ENCODE measurements at regions not wholly inside any gene's neighbourhood (a gene's known extent, or its start where the extent isn't known, plus 50 kb on each side); places are given as distances from the start of the nearest gene placed in this dataset.

- Histone ChIP-seq H3K4me1 (ENCODE audit: control insufficient read depth, insufficient read depth, low read length) (peaks cover 4% of the 10 kb centered on the region), H2AFZ (ENCODE audit: control insufficient read depth, low read depth, low read length) (no peak overlapping the region), H4K20me1 (ENCODE audit: control insufficient read depth, insufficient read depth) (no peaks in the 10 kb centered on the region), H3K9ac (ENCODE audit: control insufficient read depth, insufficient read depth, low read length) (no peak overlapping the region), H3K9me3 (replicated peaks; ENCODE audit: control insufficient read depth, insufficient read depth, low read length) (no peaks in the 10 kb centered on the region), H3K4me2 (ENCODE audit: control insufficient read depth, insufficient read depth) (no peak overlapping the region), H3K27ac (ENCODE audit: control insufficient read depth, insufficient read depth) (no peak overlapping the region), H3K79me2 (ENCODE audit: control insufficient read depth, insufficient read depth, low read length) (no peaks in the 10 kb centered on the region), H3K36me3 (ENCODE audit: control insufficient read depth in 2 of 2, insufficient read depth in 2 of 2, low read length in 1 of 2) (no peaks in the 10 kb centered on the region), H3K27me3 (replicated peaks in 1 of 2; ENCODE audit: control insufficient read depth in 2 of 2, insufficient read depth in 2 of 2, low read length in 1 of 2) (no peaks in the 10 kb centered on the region), H3K4me3 (no peak overlapping the region)
- ChIA-PET CTCF (interaction anchor here (1.0 to 1.5 kb wide), 3 partner anchors 10 to 190 kb away, joined by 3 to 5 read pairs (median 4); no protein-coding TSS in a partner anchor), RAD21 (ENCODE audit: unreplicated experiment) (interaction anchor here (1.2 kb wide), 1 partner anchor 16 kb away, joined by 3 read pairs; no protein-coding TSS in a partner anchor), SMC1A (ENCODE audit: uncharacterized antibody, unreplicated experiment) (interaction anchor here (0.8 to 2.9 kb wide), 9 partner anchors 10 to 87 kb away, joined by 3 to 13 read pairs (median 4); no protein-coding TSS in a partner anchor), POLR2A (no interaction called here)
- no TSS peak for BruUV-seq (replicated peaks)
- TF ChIP-seq MEF2A (IDR thresholded peaks at IDR 0.05; ENCODE audit: insufficient read depth, low read depth, low read length) (no peak), SPI1 (IDR thresholded peaks at IDR 0.05; ENCODE audit: borderline replicate concordance, insufficient read depth, low read depth, low read length) (peak; percentile 44; the same call in 1 of the 2 replicates), BACH1 (IDR thresholded peaks at IDR 0.05; ENCODE audit: borderline replicate concordance) (no peak), IKZF2 (IDR thresholded peaks at IDR 0.05) (0 out of 4 replicates have a peak, but pooled peaks of 1 of the 2 experiments have one; percentile 15)
- in situ Hi-C loops (cut with MboI) (no loop called here), intact Hi-C loops (cut with micrococcal nuclease; ENCODE audit: unreplicated experiment) (no loop called here)
- DNase-seq (ENCODE audit: low read depth, low spot score) (no peak), ATAC-seq (peak; percentile 37; the same call in 2 of the 3 replicates), FAIRE-seq (no peak)
- WGBS (ENCODE audit: insufficient coverage, insufficient replicate concordance, low lambda C conversion rate, missing lambda C conversion rate), result 35% methylated on average over 2 of the region's 2 CpGs
Measured at GRCh38 chr3:59401924-59402323, 352.1 kb upstream of the CFAP20DC start.

- intact Hi-C loops (cut with micrococcal nuclease; ENCODE audit: unreplicated experiment), result loop anchor here (2.0 kb wide), 1 partner anchor 149 kb away; no protein-coding TSS in a partner anchor
- Histone ChIP-seq H3K36me3 (ENCODE audit: control insufficient read depth in 2 of 2, insufficient read depth in 2 of 2, low read length in 1 of 2) (no peaks in the 10 kb centered on the region), H3K4me2 (ENCODE audit: control insufficient read depth, insufficient read depth) (no peak overlapping the region), H4K20me1 (ENCODE audit: control insufficient read depth, insufficient read depth) (no peaks in the 10 kb centered on the region), H3K79me2 (ENCODE audit: control insufficient read depth, insufficient read depth, low read length) (no peaks in the 10 kb centered on the region), H3K4me1 (ENCODE audit: control insufficient read depth, insufficient read depth, low read length) (peaks cover 19% of the 10 kb centered on the region), H2AFZ (ENCODE audit: control insufficient read depth, low read depth, low read length) (no peak overlapping the region), H3K27me3 (replicated peaks in 1 of 2; ENCODE audit: control insufficient read depth in 2 of 2, insufficient read depth in 2 of 2, low read length in 1 of 2) (no peaks in the 10 kb centered on the region), H3K4me3 (no peak overlapping the region), H3K9ac (ENCODE audit: control insufficient read depth, insufficient read depth, low read length) (no peak overlapping the region), H3K9me3 (replicated peaks; ENCODE audit: control insufficient read depth, insufficient read depth, low read length) (peaks cover 4% of the 10 kb centered on the region; the same call in 2 of the 3 replicates), H3K27ac (ENCODE audit: control insufficient read depth, insufficient read depth) (no peak overlapping the region)
- ChIA-PET RAD21 (ENCODE audit: unreplicated experiment) (interaction anchor here (1.0 to 1.1 kb wide), 3 partner anchors 15 to 64 kb away, joined by 4 to 6 read pairs (median 5); no protein-coding TSS in a partner anchor), SMC1A (ENCODE audit: uncharacterized antibody, unreplicated experiment) (interaction anchor here (0.7 to 2.6 kb wide), 7 partner anchors 10 to 65 kb away, joined by 3 to 13 read pairs (median 4); no protein-coding TSS in a partner anchor), CTCF (interaction anchor here (0.6 to 1.6 kb wide), 10 partner anchors 10 to 466 kb away, joined by 3 to 7 read pairs (median 4); no protein-coding TSS in a partner anchor), POLR2A (interaction anchor here (1.5 kb wide), 2 partner anchors 14 to 60 kb away, joined by 3 read pairs; no protein-coding TSS in a partner anchor)
- BruUV-seq (replicated peaks), result no TSS peak
- TF ChIP-seq POU2F2 (IDR thresholded peaks at IDR 0.05; ENCODE audit: borderline replicate concordance, low read depth, low read length), result no peak
- peak in 1 of 2 experiments; percentile 34; a peak in 1 of 4 replicates for TF ChIP-seq IKZF2 (IDR thresholded peaks at IDR 0.05)
- DNase-seq (ENCODE audit: low read depth, low spot score) (no peak), FAIRE-seq (no peak), ATAC-seq (no peak)
- in situ Hi-C loops (cut with MboI), result loop anchor here (25.0 kb wide), 1 partner anchor 1180 kb away; the partner anchor contains the start of gene DNASE1L3
- WGBS (ENCODE audit: insufficient coverage, insufficient replicate concordance, low lambda C conversion rate, missing lambda C conversion rate), result 82% methylated on average over 1 of the region's 1 CpG
Measured at GRCh38 chr3:59392116-59392515, 342.3 kb upstream of the CFAP20DC start.
